ENCODE measurements at regions not wholly inside any gene's neighbourhood (a gene's known extent, or its start where the extent isn't known, plus 50 kb on each side); places are given as distances from the start of the nearest gene placed in this dataset.
A peak's percentile ranks its signal among the peaks of the same experiment; 100 is the strongest.

DNA sequence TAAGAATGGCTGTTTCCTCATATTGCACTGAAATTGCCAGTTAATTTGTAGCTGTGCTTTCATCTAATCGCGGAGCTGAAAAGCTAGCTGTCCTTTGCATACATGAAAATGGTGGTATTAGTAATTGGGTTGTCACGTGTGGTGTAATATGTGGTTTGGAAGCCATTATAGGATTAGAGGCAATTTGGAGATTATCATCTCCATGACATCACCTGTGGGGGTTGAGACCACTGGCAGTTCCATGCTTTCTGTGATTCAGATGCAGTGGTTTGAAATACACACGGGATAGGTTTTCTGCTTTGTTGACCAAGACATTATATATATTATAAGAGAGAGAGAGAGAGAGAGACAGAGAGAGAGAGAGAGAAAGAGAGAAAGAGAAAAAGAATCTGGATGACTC, 180.8 kb downstream of the RAB11FIP2 start:
- TF ChIP-seq, protein P1, sequence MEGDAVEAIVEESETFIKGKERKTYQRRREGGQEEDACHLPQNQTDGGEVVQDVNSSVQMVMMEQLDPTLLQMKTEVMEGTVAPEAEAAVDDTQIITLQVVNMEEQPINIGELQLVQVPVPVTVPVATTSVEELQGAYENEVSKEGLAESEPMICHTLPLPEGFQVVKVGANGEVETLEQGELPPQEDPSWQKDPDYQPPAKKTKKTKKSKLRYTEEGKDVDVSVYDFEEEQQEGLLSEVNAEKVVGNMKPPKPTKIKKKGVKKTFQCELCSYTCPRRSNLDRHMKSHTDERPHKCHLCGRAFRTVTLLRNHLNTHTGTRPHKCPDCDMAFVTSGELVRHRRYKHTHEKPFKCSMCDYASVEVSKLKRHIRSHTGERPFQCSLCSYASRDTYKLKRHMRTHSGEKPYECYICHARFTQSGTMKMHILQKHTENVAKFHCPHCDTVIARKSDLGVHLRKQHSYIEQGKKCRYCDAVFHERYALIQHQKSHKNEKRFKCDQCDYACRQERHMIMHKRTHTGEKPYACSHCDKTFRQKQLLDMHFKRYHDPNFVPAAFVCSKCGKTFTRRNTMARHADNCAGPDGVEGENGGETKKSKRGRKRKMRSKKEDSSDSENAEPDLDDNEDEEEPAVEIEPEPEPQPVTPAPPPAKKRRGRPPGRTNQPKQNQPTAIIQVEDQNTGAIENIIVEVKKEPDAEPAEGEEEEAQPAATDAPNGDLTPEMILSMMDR (tag by site-specific recombination; IDR thresholded peaks at IDR 0.05): no peak
- TF ChIP-seq ZNF548 (tag by site-specific recombination; IDR thresholded peaks at IDR 0.05) (no peak), ZNF133 (tag by site-specific recombination; IDR thresholded peaks at IDR 0.05) (no peak), ZNF623 (tag by site-specific recombination; IDR thresholded peaks at IDR 0.05) (no peak), ZFHX2 (tag by site-specific recombination; conservative IDR thresholded peaks at IDR 0.05) (no peak), REPIN1 (tag by site-specific recombination; IDR thresholded peaks at IDR 0.05; ENCODE audit: low read depth) (no peak), ZNF23 (tag by site-specific recombination; IDR thresholded peaks at IDR 0.05; ENCODE audit: borderline replicate concordance) (no peak), MYNN (tag by site-specific recombination; IDR thresholded peaks at IDR 0.05; ENCODE audit: borderline replicate concordance) (no peak), ZNF596 (tag by site-specific recombination; IDR thresholded peaks at IDR 0.05) (peak; percentile 68), EGR2 (tag by site-specific recombination; IDR thresholded peaks at IDR 0.05; ENCODE audit: low read depth) (no peak)
- TF ChIP-seq, protein P2, sequence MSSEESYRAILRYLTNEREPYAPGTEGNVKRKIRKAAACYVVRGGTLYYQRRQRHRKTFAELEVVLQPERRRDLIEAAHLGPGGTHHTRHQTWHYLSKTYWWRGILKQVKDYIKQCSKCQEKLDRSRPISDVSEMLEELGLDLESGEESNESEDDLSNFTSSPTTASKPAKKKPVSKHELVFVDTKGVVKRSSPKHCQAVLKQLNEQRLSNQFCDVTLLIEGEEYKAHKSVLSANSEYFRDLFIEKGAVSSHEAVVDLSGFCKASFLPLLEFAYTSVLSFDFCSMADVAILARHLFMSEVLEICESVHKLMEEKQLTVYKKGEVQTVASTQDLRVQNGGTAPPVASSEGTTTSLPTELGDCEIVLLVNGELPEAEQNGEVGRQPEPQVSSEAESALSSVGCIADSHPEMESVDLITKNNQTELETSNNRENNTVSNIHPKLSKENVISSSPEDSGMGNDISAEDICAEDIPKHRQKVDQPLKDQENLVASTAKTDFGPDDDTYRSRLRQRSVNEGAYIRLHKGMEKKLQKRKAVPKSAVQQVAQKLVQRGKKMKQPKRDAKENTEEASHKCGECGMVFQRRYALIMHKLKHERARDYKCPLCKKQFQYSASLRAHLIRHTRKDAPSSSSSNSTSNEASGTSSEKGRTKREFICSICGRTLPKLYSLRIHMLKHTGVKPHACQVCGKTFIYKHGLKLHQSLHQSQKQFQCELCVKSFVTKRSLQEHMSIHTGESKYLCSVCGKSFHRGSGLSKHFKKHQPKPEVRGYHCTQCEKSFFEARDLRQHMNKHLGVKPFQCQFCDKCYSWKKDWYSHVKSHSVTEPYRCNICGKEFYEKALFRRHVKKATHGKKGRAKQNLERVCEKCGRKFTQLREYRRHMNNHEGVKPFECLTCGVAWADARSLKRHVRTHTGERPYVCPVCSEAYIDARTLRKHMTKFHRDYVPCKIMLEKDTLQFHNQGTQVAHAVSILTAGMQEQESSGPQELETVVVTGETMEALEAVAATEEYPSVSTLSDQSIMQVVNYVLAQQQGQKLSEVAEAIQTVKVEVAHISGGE (tag by site-specific recombination; conservative IDR thresholded peaks at IDR 0.05; ENCODE audit: low read depth): no peak
- TF ChIP-seq, protein P3, sequence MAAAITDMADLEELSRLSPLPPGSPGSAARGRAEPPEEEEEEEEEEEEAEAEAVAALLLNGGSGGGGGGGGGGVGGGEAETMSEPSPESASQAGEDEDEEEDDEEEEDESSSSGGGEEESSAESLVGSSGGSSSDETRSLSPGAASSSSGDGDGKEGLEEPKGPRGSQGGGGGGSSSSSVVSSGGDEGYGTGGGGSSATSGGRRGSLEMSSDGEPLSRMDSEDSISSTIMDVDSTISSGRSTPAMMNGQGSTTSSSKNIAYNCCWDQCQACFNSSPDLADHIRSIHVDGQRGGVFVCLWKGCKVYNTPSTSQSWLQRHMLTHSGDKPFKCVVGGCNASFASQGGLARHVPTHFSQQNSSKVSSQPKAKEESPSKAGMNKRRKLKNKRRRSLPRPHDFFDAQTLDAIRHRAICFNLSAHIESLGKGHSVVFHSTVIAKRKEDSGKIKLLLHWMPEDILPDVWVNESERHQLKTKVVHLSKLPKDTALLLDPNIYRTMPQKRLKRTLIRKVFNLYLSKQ (tag by site-specific recombination; IDR thresholded peaks at IDR 0.05; ENCODE audit: borderline replicate concordance): no peak
